ENCODE measurements at regions not wholly inside any gene's neighbourhood (a gene's known extent, or its start where the extent isn't known, plus 50 kb on each side); places are given as distances from the start of the nearest gene placed in this dataset.
"Not testable (repeated sequence)": the region's sequence is repeated elsewhere in the genome, so short reads cannot be mapped to it uniquely, and the experiment has no call there.

GRCh38 chr2:41038408-41038807, 586.5 kb upstream of the SLC8A1 start:
- DNase-seq (ENCODE audit: low read depth) = peak; percentile 66
- TF ChIP-seq, protein P1, sequence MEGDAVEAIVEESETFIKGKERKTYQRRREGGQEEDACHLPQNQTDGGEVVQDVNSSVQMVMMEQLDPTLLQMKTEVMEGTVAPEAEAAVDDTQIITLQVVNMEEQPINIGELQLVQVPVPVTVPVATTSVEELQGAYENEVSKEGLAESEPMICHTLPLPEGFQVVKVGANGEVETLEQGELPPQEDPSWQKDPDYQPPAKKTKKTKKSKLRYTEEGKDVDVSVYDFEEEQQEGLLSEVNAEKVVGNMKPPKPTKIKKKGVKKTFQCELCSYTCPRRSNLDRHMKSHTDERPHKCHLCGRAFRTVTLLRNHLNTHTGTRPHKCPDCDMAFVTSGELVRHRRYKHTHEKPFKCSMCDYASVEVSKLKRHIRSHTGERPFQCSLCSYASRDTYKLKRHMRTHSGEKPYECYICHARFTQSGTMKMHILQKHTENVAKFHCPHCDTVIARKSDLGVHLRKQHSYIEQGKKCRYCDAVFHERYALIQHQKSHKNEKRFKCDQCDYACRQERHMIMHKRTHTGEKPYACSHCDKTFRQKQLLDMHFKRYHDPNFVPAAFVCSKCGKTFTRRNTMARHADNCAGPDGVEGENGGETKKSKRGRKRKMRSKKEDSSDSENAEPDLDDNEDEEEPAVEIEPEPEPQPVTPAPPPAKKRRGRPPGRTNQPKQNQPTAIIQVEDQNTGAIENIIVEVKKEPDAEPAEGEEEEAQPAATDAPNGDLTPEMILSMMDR (conservative IDR thresholded peaks at IDR 0.05; ENCODE audit: low read depth, low read length) = no peak
- H3K4me3 ChIP-seq (ENCODE audit: low read length) = no peak overlapping the region

- not testable (repeated sequence) for H3K4me3 ChIP-seq (ENCODE audit: low read length); DNase-seq (ENCODE audit: low read depth)
These were observed 587.9 kb upstream of the SLC8A1 start for GRCh38 chr2:41039750-41040149.

- TF ChIP-seq, protein P1 (conservative IDR thresholded peaks at IDR 0.05; ENCODE audit: low read depth, low read length) = no peak
- no peak for DNase-seq (ENCODE audit: low read depth)
These were observed 589.1 kb upstream of the SLC8A1 start for GRCh38 chr2:41040782-41041520.

GRCh38 chr2:41042343-41042742, 590.5 kb upstream of the SLC8A1 start:
- DNase-seq (ENCODE audit: low read depth) = peak; percentile 62
- TF ChIP-seq, protein P1 (conservative IDR thresholded peaks at IDR 0.05; ENCODE audit: low read depth, low read length) = no peak
- no peak overlapping the region for H3K4me3 ChIP-seq (ENCODE audit: low read length)

More at GRCh38 chr2:41040782-41041520, 589.1 kb upstream of the SLC8A1 start:
- no peak overlapping the region for H3K4me3 ChIP-seq (ENCODE audit: low read length)

DNA sequence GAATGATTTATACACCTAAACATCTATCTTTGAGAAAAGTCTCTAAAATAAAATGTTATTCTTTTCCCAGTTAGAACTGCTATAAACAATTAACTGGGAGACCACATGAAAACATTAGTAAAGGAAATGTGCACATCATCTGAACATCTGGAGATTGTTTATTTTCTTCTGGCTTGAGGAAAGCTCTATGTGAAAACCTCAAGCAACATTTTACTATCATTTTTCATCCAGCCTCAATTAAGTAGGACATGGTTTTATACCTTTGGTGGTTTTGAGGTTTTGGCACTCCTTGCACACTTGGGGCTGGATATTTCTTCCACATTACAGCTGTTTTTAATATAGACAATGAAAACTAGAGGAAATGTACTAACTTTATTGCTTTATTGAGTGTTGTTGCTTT, 609.5 kb upstream of the SLC8A1 start:
- TF ChIP-seq, protein P1 (conservative IDR thresholded peaks at IDR 0.05; ENCODE audit: low read depth, low read length) = no peak
- DNase-seq (ENCODE audit: low read depth) = no peak
- H3K4me3 ChIP-seq (ENCODE audit: low read length) = no peak overlapping the region

DNA sequence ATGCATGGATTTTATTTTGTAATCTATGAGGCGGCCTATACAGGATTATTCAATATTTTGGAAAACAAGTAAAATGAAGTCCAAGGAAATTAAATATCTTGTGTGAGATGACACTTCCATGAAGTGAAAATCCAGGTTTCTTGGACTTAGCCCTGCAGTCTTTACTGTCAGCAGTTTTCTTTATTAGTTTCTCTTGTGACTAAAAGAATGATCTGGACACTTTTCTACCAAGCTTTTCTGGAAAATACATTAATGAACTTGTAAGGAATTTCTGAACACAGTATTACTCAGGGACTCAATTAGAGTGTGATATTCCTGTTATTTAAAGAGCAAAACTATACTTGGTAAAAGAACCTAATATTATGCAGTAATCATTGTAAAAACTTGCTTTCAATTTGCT, 610.4 kb upstream of the SLC8A1 start:
- TF ChIP-seq, protein P1 (conservative IDR thresholded peaks at IDR 0.05; ENCODE audit: low read depth, low read length) = no peak
- no peak overlapping the region for H3K4me3 ChIP-seq (ENCODE audit: low read length)
- no peak for DNase-seq (ENCODE audit: low read depth)

GRCh38 chr2:41066168-41066567, 614.3 kb upstream of the SLC8A1 start:
- no peak overlapping the region for H3K4me3 ChIP-seq (ENCODE audit: low read length)
- no peak for DNase-seq (ENCODE audit: low read depth)
- TF ChIP-seq, protein P1 (conservative IDR thresholded peaks at IDR 0.05; ENCODE audit: low read depth, low read length) = no peak

Data from retinal pigment epithelial cell (primary cell).